Panc1 (cell line): ENCODE measurements at regions not wholly inside any gene's neighbourhood (a gene's known extent, or its start where the extent isn't known, plus 50 kb on each side); places are given as distances from the start of the nearest gene placed in this dataset.

Source experiments
- ATAC-seq: fragments of 200-7000 bp; cut with Tn5 transposase; 2 replicates; pipeline ENCODE4 v1.9.1; 2020; ENCODE audit warnings: mild to moderate bottlenecking, moderate library complexity
- BruUV-seq: library from RNA; stranded (reverse); fragments of 400-500 nt; replicated peaks from 2 replicates; lab custom pipeline; 2021; lab: Mats Ljungman, UMichigan
- CTCF ChIA-PET: fragments of 300-600 bp; sonication (Branson Sonifier 250); formaldehyde crosslinking; loops from one replicate; lab custom pipeline; 2022; ENCODE audit warnings: antibody characterized with exemption; lab: Charles Lee
- POLR2A ChIA-PET: fragments of 300-600 bp; sonication (Branson Sonifier 250); formaldehyde crosslinking; loops from one replicate; lab custom pipeline; 2022; ENCODE audit warnings: antibody characterized with exemption; lab: Charles Lee
- DNase-seq: peaks from one replicate; pipeline ENCODE4 v3.0.0-alpha.2; 2010; ENCODE audit warnings: low read depth, low spot score
- H3K27ac ChIP-seq: 2 replicates; pipeline ENCODE4 v1.5.1; 2011; ENCODE audit warnings: mild to moderate bottlenecking, low read length, inconsistent platforms
- H3K27me3 ChIP-seq: fragments of 200-500 bp; sonication (Bioruptor generic); 2 replicates; pipeline ENCODE4 v1.6.0; 2014; ENCODE audit warnings: low read length, inconsistent platforms; ENCODE audit not compliant: control insufficient read depth, insufficient read depth
- H3K36me3 ChIP-seq: fragments of 200-500 bp; sonication (Bioruptor generic); 2 replicates; pipeline ENCODE4 v1.5.1; 2014; ENCODE audit warnings: inconsistent platforms, mild to moderate bottlenecking, low read length, moderate library complexity; ENCODE audit not compliant: control insufficient read depth, insufficient read depth
- H3K4me1 ChIP-seq: 2 replicates; pipeline ENCODE4 v1.5.1; 2011; ENCODE audit warnings: inconsistent platforms, mild to moderate bottlenecking, low read length, moderate library complexity; ENCODE audit not compliant: control insufficient read depth, insufficient read depth
- H3K4me3 ChIP-seq, 2 experiments: 2 replicates each; pipeline ENCODE4 v1.5.1; 2011 to 2012; ENCODE audit warnings: low read depth in 2 of 2, low read length in 2 of 2, mild to moderate bottlenecking in 2 of 2, inconsistent platforms in 1 of 2, moderate library complexity in 1 of 2
- H3K9me3 ChIP-seq: fragments of 200-500 bp; sonication (Bioruptor generic); 2 replicates; pipeline ENCODE4 v1.5.1; 2014; ENCODE audit warnings: low read depth, mild to moderate bottlenecking, inconsistent platforms, low read length, moderate library complexity; ENCODE audit not compliant: control insufficient read depth, insufficient read depth
- CTCF ChIP-seq: fragments of 450-650 bp; IDR thresholded peaks from 2 replicates; pipeline ENCODE4 v1.5.1; 2017; ENCODE audit warnings: mild to moderate bottlenecking
- POLR2AphosphoS5 ChIP-seq: IDR thresholded peaks from 2 replicates; pipeline ENCODE4 v1.6.1; 2012; ENCODE audit warnings: mild to moderate bottlenecking, low read depth, low read length, moderate library complexity
- REST ChIP-seq, 2 experiments: IDR thresholded peaks; 2 replicates each; pipeline ENCODE4 v1.6.1; 2011 to 2012; ENCODE audit warnings: low read depth in 2 of 2, control low read depth in 1 of 2, low read length in 1 of 2, mild to moderate bottlenecking in 1 of 2, moderate library complexity in 1 of 2; ENCODE audit not compliant: insufficient read depth in 1 of 2
- SIN3A ChIP-seq: IDR thresholded peaks from 2 replicates; pipeline ENCODE4 v1.6.1; 2012; ENCODE audit warnings: low read depth, mild to moderate bottlenecking, low read length, moderate library complexity, borderline replicate concordance; ENCODE audit not compliant: insufficient read depth
- TCF7L2 ChIP-seq: IDR thresholded peaks from 2 replicates; pipeline ENCODE4 v1.6.1; 2011; ENCODE audit warnings: mild to moderate bottlenecking, low read depth, low read length, inconsistent platforms
- in situ Hi-C: cut with HindIII; loops from 2 replicates; pipeline ENCODE4 v1.10.0; 2016; ENCODE audit warnings: low sequenced_read_pairs, low pct_unique_long_range_greater_than_20kb
- intact Hi-C: fragments of 100-400 bp; cut with micrococcal nuclease; formaldehyde crosslinking; loops from one replicate; pipeline ENCODE4 v1.10.0; 2022; ENCODE audit not compliant: unreplicated experiment

GRCh38 chr7:12949060-12949931 lies 261.9 kb downstream of the ARL4A start:
- intact Hi-C loops (no loop called here), in situ Hi-C loops (no loop called here)
- Histone ChIP-seq H3K27me3 (no peaks in the 10 kb centered on the region), H3K4me1 (0 out of 2 replicates have a peak, but pooled peaks cover 7% of the 10 kb centered on the region), H3K4me3 (no peak overlapping the region), H3K27ac (no peak overlapping the region), H3K9me3 (no peaks in the 10 kb centered on the region), H3K36me3 (no peaks in the 10 kb centered on the region)
- TF ChIP-seq POLR2AphosphoS5 (no peak), REST (IDR thresholded peaks at IDR 0.05; ENCODE audit: insufficient read depth in 1 of 2, low read depth in 2 of 2, low read length in 1 of 2) (no peak), SIN3A (no peak)
- no peak for ATAC-seq
- CTCF ChIA-PET = no interaction called here
- POLR2A ChIA-PET = interaction anchor here (0.6 kb wide), 1 partner anchor 328 kb away, joined by 7 read pairs; no protein-coding TSS in a partner anchor
- no peak for DNase-seq
- BruUV-seq = no TSS peak

- no peak overlapping the region for H3K27ac ChIP-seq
- in situ Hi-C loops = no loop called here
Measured at GRCh38 chr7:12951397-12951801, 264.0 kb downstream of the ARL4A start.

More at GRCh38 chr7:12951397-12951801, 264.0 kb downstream of the ARL4A start:
- POLR2A ChIA-PET = no interaction called here
- Histone ChIP-seq H3K27me3 (no peaks in the 10 kb centered on the region), H3K36me3 (no peaks in the 10 kb centered on the region), H3K4me3 (no peak overlapping the region), H3K9me3 (no peaks in the 10 kb centered on the region), H3K4me1 (0 out of 2 replicates have a peak, but pooled peaks cover 7% of the 10 kb centered on the region)
- ATAC-seq (peak; percentile 88), DNase-seq (peak; percentile 42)
- no TSS peak for BruUV-seq
- CTCF ChIA-PET = no interaction called here
- no peak for TF ChIP-seq CTCF
- no peak for TF ChIP-seq SIN3A
- TF ChIP-seq TCF7L2 = no peak
- TF ChIP-seq REST (IDR thresholded peaks at IDR 0.05; ENCODE audit: insufficient read depth in 1 of 2, low read depth in 2 of 2, low read length in 1 of 2) = no peak
- TF ChIP-seq POLR2AphosphoS5 = no peak
- intact Hi-C loops = no loop called here
